ENCODE measurements at regions not wholly inside any gene's neighbourhood (a gene's known extent, or its start where the extent isn't known, plus 50 kb on each side); places are given as distances from the start of the nearest gene placed in this dataset.

DNA sequence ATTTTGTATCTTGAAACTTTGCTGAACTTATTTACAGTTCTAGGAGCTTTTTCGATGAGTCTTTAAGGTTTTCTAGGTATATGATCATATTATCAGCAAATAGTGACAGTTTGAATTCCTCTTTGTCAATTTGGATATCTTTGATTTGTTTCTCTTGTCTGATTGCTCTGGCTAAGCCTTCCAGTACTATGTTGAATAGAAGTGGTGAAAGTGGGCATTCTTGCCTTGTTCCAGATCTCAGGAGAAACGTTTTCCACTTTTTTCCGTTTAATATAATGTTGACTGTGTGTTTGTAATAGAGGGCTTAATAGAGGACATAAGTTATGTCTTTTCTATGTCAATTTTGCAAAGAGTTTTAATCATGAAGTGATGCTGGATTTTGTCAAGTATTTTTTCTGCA lies 124.3 kb downstream of the ZNF280B start (continued):
- TF ChIP-seq HNF4A (conservative IDR thresholded peaks at IDR 0.05) (no peak), SP1 (IDR thresholded peaks at IDR 0.05) (no peak), FOXA1 (IDR thresholded peaks at IDR 0.05) (no peak), RXRA (IDR thresholded peaks at IDR 0.05) (no peak)
- TF ChIP-seq, protein P1, sequence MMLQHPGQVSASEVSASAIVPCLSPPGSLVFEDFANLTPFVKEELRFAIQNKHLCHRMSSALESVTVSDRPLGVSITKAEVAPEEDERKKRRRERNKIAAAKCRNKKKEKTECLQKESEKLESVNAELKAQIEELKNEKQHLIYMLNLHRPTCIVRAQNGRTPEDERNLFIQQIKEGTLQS (IDR thresholded peaks at IDR 0.05) = no peak

GRCh38 chr22:22384668-22385244 lies 123.8 kb downstream of the ZNF280B start:
- no peaks in the 10 kb centered on the region for H3K27me3 ChIP-seq (ENCODE audit: control insufficient read depth in 4 of 4, insufficient read depth in 4 of 4, low read length in 3 of 4)
- H3K36me3 ChIP-seq (ENCODE audit: control insufficient read depth in 4 of 4, insufficient read depth in 3 of 4, low read depth in 1 of 4, low read length in 3 of 4) = no peaks in the 10 kb centered on the region
- no peak for DNase-seq (ENCODE audit: low spot score)
- H3K4me1 ChIP-seq (ENCODE audit: control insufficient read depth in 4 of 4, insufficient read depth in 4 of 4, low read length in 3 of 4) = peaks cover 5 to 26% (median 13%) of the 10 kb centered on the region in 4 donors
- 85% methylated on average over 2 of the region's 2 CpGs for WGBS
- H3K4me3 ChIP-seq (ENCODE audit: low read depth in 1 of 3, low read length in 3 of 3) = no peak overlapping the region
- TF ChIP-seq RAD21 (IDR thresholded peaks at IDR 0.05) = no peak
- TF ChIP-seq, protein P1 (IDR thresholded peaks at IDR 0.05) = no peak
- TF ChIP-seq, protein P2, sequence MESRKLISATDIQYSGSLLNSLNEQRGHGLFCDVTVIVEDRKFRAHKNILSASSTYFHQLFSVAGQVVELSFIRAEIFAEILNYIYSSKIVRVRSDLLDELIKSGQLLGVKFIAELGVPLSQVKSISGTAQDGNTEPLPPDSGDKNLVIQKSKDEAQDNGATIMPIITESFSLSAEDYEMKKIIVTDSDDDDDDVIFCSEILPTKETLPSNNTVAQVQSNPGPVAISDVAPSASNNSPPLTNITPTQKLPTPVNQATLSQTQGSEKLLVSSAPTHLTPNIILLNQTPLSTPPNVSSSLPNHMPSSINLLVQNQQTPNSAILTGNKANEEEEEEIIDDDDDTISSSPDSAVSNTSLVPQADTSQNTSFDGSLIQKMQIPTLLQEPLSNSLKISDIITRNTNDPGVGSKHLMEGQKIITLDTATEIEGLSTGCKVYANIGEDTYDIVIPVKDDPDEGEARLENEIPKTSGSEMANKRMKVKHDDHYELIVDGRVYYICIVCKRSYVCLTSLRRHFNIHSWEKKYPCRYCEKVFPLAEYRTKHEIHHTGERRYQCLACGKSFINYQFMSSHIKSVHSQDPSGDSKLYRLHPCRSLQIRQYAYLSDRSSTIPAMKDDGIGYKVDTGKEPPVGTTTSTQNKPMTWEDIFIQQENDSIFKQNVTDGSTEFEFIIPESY (IDR thresholded peaks at IDR 0.05) = no peak
- TF ChIP-seq JUND (IDR thresholded peaks at IDR 0.05) = no peak
- TF ChIP-seq NR2F2 (IDR thresholded peaks at IDR 0.05) = no peak
- TF ChIP-seq YY1 (IDR thresholded peaks at IDR 0.05) = no peak
- TF ChIP-seq FOXA2 (IDR thresholded peaks at IDR 0.05) = no peak
- TF ChIP-seq CTCF (IDR thresholded peaks at IDR 0.05; ENCODE audit: low read depth, low read length, missing input control) = no peak
- no peak for TF ChIP-seq HNF4A (conservative IDR thresholded peaks at IDR 0.05)
- no peak overlapping the region for H3K27ac ChIP-seq (ENCODE audit: low read depth in 1 of 2, low read length in 2 of 2)
- no peak overlapping the region for H3K9ac ChIP-seq (ENCODE audit: low read depth in 1 of 2, low read length in 2 of 2)
- H3K9me3 ChIP-seq (ENCODE audit: control insufficient read depth in 4 of 4, low read length in 3 of 4) = no peaks in the 10 kb centered on the region

DNA sequence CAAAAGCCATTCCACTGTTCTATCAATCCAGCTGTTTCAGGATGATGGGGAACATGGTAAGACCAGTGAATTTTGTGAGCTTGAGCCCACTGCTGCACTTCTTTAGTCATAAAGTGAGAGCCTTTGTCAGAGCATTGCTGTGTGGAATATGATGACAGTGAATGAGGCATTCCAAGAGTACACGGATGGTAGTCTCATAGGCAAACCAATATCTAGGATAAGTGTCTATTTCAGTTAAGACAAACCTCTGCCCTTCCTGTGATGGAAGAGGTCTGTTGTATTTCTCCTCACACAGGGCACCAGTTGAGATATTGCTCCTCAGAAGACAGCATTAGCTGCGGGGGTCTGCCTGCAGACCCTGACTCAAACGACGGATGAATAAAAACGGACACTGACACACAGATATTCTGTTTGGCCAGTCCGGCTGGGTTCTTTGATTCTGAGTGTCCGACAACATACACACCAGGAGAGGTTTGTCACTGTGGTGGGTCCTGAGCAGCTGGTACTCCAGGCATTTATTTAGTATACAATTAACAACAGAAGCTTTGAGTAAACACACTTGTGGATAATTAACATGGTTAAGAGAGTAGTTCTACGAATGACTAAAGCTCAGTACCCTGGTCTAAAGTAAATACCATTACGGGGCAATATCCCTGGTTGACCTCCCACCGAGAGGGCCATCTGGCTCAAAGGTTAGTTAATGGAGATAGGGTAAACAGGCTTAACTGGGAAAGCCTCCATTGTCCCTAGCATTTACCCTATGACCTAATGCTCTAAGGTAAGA lies 121.7 kb downstream of the ZNF280B start:
- 26% methylated on average over 10 of the region's 10 CpGs for WGBS
- Histone ChIP-seq H3K4me1 (ENCODE audit: control insufficient read depth in 4 of 4, insufficient read depth in 4 of 4, low read length in 3 of 4) (peaks cover 5 to 26% (median 12%) of the 10 kb centered on the region in 4 donors), H3K9me3 (ENCODE audit: control insufficient read depth in 4 of 4, low read length in 3 of 4) (no peaks in the 10 kb centered on the region), H3K9ac (ENCODE audit: low read depth in 1 of 2, low read length in 2 of 2) (no peak overlapping the region), H3K4me3 (ENCODE audit: low read depth in 1 of 3, low read length in 3 of 3) (no peak overlapping the region), H3K27me3 (ENCODE audit: control insufficient read depth in 4 of 4, insufficient read depth in 4 of 4, low read length in 3 of 4) (no peaks in the 10 kb centered on the region), H3K27ac (ENCODE audit: low read depth in 1 of 2, low read length in 2 of 2) (peak overlapping the region; percentile 14 to 49), H3K36me3 (ENCODE audit: control insufficient read depth in 4 of 4, insufficient read depth in 3 of 4, low read depth in 1 of 4, low read length in 3 of 4) (no peaks in the 10 kb centered on the region)
- no peak for DNase-seq (ENCODE audit: low spot score)
- TF ChIP-seq SP1 (IDR thresholded peaks at IDR 0.05) (peak; percentile 91), HNF4A (conservative IDR thresholded peaks at IDR 0.05) (peak; percentile 80 to 89), JUND (IDR thresholded peaks at IDR 0.05) (peak; percentile 45), RAD21 (IDR thresholded peaks at IDR 0.05) (no peak), NR2F2 (IDR thresholded peaks at IDR 0.05) (peak; percentile 34), TAF1 (conservative IDR thresholded peaks at IDR 0.05) (no peak), FOXA1 (IDR thresholded peaks at IDR 0.05) (peak; percentile 67)
- TF ChIP-seq, protein P2 (IDR thresholded peaks at IDR 0.05) = no peak
- TF ChIP-seq, protein P3, sequence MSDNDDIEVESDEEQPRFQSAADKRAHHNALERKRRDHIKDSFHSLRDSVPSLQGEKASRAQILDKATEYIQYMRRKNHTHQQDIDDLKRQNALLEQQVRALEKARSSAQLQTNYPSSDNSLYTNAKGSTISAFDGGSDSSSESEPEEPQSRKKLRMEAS (IDR thresholded peaks at IDR 0.05) = no peak
- TF ChIP-seq, protein P4, sequence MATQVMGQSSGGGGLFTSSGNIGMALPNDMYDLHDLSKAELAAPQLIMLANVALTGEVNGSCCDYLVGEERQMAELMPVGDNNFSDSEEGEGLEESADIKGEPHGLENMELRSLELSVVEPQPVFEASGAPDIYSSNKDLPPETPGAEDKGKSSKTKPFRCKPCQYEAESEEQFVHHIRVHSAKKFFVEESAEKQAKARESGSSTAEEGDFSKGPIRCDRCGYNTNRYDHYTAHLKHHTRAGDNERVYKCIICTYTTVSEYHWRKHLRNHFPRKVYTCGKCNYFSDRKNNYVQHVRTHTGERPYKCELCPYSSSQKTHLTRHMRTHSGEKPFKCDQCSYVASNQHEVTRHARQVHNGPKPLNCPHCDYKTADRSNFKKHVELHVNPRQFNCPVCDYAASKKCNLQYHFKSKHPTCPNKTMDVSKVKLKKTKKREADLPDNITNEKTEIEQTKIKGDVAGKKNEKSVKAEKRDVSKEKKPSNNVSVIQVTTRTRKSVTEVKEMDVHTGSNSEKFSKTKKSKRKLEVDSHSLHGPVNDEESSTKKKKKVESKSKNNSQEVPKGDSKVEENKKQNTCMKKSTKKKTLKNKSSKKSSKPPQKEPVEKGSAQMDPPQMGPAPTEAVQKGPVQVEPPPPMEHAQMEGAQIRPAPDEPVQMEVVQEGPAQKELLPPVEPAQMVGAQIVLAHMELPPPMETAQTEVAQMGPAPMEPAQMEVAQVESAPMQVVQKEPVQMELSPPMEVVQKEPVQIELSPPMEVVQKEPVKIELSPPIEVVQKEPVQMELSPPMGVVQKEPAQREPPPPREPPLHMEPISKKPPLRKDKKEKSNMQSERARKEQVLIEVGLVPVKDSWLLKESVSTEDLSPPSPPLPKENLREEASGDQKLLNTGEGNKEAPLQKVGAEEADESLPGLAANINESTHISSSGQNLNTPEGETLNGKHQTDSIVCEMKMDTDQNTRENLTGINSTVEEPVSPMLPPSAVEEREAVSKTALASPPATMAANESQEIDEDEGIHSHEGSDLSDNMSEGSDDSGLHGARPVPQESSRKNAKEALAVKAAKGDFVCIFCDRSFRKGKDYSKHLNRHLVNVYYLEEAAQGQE (IDR thresholded peaks at IDR 0.05) = peak; percentile 20
